ENCODE measurements at regions not wholly inside any gene's neighbourhood (a gene's known extent, or its start where the extent isn't known, plus 50 kb on each side); places are given as distances from the start of the nearest gene placed in this dataset.

DNA sequence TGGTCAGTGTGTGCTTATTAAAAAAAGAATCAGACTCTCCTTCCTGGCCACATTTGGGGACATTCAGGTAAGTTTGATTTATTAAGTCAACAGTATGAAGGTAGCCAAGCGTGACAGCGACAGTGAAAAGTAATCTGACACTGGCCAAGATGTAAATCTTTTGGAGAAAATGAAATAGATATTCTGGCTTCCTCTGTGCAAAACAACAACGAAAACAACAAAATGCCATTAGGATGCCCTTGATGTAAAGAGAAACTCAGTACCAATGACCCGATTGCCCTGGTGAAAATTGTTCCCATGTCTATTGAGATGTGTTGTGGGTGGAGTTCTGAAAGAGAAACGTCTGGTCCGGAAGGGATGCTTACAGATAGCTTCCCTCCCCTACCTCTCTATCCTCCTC lies 267.8 kb downstream of the MAT2B start:
- TF ChIP-seq, protein P1, sequence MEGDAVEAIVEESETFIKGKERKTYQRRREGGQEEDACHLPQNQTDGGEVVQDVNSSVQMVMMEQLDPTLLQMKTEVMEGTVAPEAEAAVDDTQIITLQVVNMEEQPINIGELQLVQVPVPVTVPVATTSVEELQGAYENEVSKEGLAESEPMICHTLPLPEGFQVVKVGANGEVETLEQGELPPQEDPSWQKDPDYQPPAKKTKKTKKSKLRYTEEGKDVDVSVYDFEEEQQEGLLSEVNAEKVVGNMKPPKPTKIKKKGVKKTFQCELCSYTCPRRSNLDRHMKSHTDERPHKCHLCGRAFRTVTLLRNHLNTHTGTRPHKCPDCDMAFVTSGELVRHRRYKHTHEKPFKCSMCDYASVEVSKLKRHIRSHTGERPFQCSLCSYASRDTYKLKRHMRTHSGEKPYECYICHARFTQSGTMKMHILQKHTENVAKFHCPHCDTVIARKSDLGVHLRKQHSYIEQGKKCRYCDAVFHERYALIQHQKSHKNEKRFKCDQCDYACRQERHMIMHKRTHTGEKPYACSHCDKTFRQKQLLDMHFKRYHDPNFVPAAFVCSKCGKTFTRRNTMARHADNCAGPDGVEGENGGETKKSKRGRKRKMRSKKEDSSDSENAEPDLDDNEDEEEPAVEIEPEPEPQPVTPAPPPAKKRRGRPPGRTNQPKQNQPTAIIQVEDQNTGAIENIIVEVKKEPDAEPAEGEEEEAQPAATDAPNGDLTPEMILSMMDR (IDR thresholded peaks at IDR 0.05; ENCODE audit: extremely low read depth, low read depth, low read length): no peak
- Histone ChIP-seq H2AFZ (ENCODE audit: low read length) (no peak overlapping the region), H3K4me2 (ENCODE audit: insufficient read depth, low read length) (no peak overlapping the region), H3K36me3 (ENCODE audit: insufficient read depth, low read length) (no peaks in the 10 kb centered on the region), H3K79me2 (ENCODE audit: insufficient read depth, low read length) (no peaks in the 10 kb centered on the region), H3K9me3 (ENCODE audit: low read depth, low read length) (no peaks in the 10 kb centered on the region), H4K20me1 (ENCODE audit: insufficient read depth, low read length) (no peaks in the 10 kb centered on the region), H3K4me1 (ENCODE audit: insufficient read depth, low read length) (peaks cover 3% of the 10 kb centered on the region), H3K4me3 (ENCODE audit: insufficient read depth, low read length) (no peak overlapping the region), H3K27ac (ENCODE audit: low read depth, low read length) (no peak overlapping the region), H3K27me3 (ENCODE audit: insufficient read depth, low read length) (no peaks in the 10 kb centered on the region)
- DNase-seq (ENCODE audit: insufficient read length, low spot score, missing footprints): no peak

DNA sequence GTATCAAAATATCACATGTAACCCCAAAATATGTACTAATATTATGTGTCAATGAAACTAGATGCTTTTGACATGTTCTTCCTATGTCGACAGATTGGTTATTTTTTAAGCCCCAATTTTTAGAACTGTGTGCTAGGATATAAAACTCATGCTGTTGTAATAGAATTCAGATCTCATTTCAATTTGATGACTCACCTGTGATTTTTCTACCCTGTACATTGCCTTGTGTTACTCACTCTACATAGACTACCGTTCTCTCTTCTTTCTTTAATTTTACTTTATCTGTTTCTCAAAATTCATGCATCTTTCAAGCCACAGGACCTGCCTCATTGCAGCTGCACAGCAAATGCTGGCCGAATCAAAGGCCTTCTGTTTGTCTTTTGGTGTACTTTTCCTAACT lies 284.5 kb downstream of the MAT2B start:
- Histone ChIP-seq H3K27me3 (ENCODE audit: insufficient read depth, low read length) (no peaks in the 10 kb centered on the region), H3K4me3 (ENCODE audit: insufficient read depth, low read length) (no peak overlapping the region), H4K20me1 (ENCODE audit: insufficient read depth, low read length) (no peaks in the 10 kb centered on the region), H2AFZ (ENCODE audit: low read length) (no peak overlapping the region), H3K79me2 (ENCODE audit: insufficient read depth, low read length) (no peaks in the 10 kb centered on the region), H3K36me3 (ENCODE audit: insufficient read depth, low read length) (no peaks in the 10 kb centered on the region), H3K27ac (ENCODE audit: low read depth, low read length) (no peak overlapping the region), H3K9me3 (ENCODE audit: low read depth, low read length) (no peaks in the 10 kb centered on the region), H3K4me1 (ENCODE audit: insufficient read depth, low read length) (no peaks in the 10 kb centered on the region), H3K4me2 (ENCODE audit: insufficient read depth, low read length) (no peak overlapping the region)
- DNase-seq (ENCODE audit: insufficient read length, low spot score, missing footprints): no peak
- TF ChIP-seq, protein P1 (IDR thresholded peaks at IDR 0.05; ENCODE audit: extremely low read depth, low read depth, low read length): no peak

DNA sequence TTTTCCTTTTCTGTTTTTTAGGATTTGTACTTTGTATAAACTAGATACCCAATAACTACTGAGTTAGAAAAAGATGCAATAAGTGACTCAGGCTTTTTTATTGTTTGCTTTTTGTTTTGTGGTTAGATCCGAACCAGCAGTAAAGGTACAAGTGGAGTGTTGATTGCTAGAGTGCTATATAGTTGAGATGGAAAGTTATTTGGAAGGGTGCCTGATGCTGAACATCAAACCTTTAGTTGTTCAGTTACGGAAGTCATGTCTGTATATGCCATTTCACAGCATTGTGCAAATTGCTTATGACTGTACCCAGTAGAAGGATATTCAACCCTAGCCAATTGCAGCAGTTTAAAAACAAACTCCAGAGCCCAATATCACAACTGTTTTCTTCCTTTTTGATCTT lies 285.1 kb downstream of the MAT2B start:
- Histone ChIP-seq H3K4me3 (ENCODE audit: insufficient read depth, low read length) (no peak overlapping the region), H3K4me1 (ENCODE audit: insufficient read depth, low read length) (no peaks in the 10 kb centered on the region), H3K4me2 (ENCODE audit: insufficient read depth, low read length) (no peak overlapping the region), H2AFZ (ENCODE audit: low read length) (no peak overlapping the region), H3K27ac (ENCODE audit: low read depth, low read length) (no peak overlapping the region), H4K20me1 (ENCODE audit: insufficient read depth, low read length) (no peaks in the 10 kb centered on the region), H3K79me2 (ENCODE audit: insufficient read depth, low read length) (no peaks in the 10 kb centered on the region), H3K27me3 (ENCODE audit: insufficient read depth, low read length) (no peaks in the 10 kb centered on the region), H3K9me3 (ENCODE audit: low read depth, low read length) (no peaks in the 10 kb centered on the region), H3K36me3 (ENCODE audit: insufficient read depth, low read length) (no peaks in the 10 kb centered on the region)
- DNase-seq (ENCODE audit: insufficient read length, low spot score, missing footprints): no peak
- TF ChIP-seq, protein P1 (IDR thresholded peaks at IDR 0.05; ENCODE audit: extremely low read depth, low read depth, low read length): no peak

DNA sequence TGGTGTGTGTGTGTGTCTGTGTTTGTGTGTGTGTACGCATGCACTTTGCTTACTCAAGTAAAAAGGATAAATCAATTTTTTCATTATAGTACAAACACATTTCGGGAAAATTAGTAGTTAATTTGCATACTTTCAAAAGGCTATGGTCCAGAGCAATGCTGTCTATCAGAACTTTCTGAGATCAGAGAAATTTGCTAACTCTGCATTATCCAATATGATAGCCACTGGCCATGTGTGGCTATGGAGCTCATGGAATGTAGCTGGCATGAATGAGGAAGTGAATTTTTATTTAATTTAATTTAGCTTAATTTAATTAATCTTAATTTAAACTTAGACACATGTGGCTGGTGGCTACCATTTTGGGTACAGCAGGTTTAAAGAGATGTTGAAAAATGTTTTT lies 289.6 kb downstream of the MAT2B start:
- TF ChIP-seq, protein P1 (IDR thresholded peaks at IDR 0.05; ENCODE audit: extremely low read depth, low read depth, low read length): no peak
- H3K27me3 ChIP-seq (ENCODE audit: insufficient read depth, low read length): no peaks in the 10 kb centered on the region

More for the DNA sequence above, 289.6 kb downstream of the MAT2B start:
- H3K4me1 ChIP-seq (ENCODE audit: insufficient read depth, low read length): no peaks in the 10 kb centered on the region
- H3K36me3 ChIP-seq (ENCODE audit: insufficient read depth, low read length): no peaks in the 10 kb centered on the region
- no peak overlapping the region for H3K27ac ChIP-seq (ENCODE audit: low read depth, low read length)
- H3K9me3 ChIP-seq (ENCODE audit: low read depth, low read length): no peaks in the 10 kb centered on the region
- DNase-seq (ENCODE audit: insufficient read length, low spot score, missing footprints): no peak
- H3K4me2 ChIP-seq (ENCODE audit: insufficient read depth, low read length): no peak overlapping the region
- no peak overlapping the region for H2AFZ ChIP-seq (ENCODE audit: low read length)
- H3K4me3 ChIP-seq (ENCODE audit: insufficient read depth, low read length): no peak overlapping the region
- no peaks in the 10 kb centered on the region for H4K20me1 ChIP-seq (ENCODE audit: insufficient read depth, low read length)
- H3K79me2 ChIP-seq (ENCODE audit: insufficient read depth, low read length): no peaks in the 10 kb centered on the region
